NB4 (cell line): ENCODE measurements at regions not wholly inside any gene's neighbourhood (a gene's known extent, or its start where the extent isn't known, plus 50 kb on each side); places are given as distances from the start of the nearest gene placed in this dataset.

Source experiments
- MYC ChIP-seq: IDR thresholded peaks from 2 replicates; pipeline ENCODE4 v1.6.1; 2011; ENCODE audit warnings: low read depth, low read length
- POLR2A ChIP-seq: IDR thresholded peaks from 2 replicates; pipeline ENCODE4 v1.6.1; 2011; ENCODE audit warnings: mild to moderate bottlenecking; ENCODE audit not compliant: insufficient read length; ENCODE audit errors: extremely low read depth
- TF ChIP-seq, protein P1 (sequence below): IDR thresholded peaks from one replicate; pipeline ENCODE4 v1.5.1; 2012; ENCODE audit warnings: low read depth, low read length

DNA sequence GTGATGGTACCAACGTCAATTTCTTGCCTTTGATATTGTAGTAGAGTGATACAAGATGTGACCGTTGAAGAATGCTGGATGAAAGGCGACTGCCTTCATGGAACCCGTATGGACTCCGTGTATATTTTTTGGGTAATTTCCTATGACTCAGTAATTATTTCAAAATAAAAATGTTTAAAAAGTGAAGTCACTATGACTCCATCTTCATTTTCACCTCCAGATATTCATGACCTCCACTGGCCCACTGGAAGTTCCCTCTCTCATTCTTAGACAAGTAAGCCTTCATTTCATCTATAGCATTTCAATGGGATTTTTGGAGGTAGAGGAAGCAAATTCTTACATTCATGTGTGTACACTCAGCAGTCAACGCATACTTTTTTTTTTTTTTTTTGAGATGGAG is 111.8 kb upstream of the NUDT7 start:
- TF ChIP-seq POLR2A: no peak
- TF ChIP-seq, protein P1, sequence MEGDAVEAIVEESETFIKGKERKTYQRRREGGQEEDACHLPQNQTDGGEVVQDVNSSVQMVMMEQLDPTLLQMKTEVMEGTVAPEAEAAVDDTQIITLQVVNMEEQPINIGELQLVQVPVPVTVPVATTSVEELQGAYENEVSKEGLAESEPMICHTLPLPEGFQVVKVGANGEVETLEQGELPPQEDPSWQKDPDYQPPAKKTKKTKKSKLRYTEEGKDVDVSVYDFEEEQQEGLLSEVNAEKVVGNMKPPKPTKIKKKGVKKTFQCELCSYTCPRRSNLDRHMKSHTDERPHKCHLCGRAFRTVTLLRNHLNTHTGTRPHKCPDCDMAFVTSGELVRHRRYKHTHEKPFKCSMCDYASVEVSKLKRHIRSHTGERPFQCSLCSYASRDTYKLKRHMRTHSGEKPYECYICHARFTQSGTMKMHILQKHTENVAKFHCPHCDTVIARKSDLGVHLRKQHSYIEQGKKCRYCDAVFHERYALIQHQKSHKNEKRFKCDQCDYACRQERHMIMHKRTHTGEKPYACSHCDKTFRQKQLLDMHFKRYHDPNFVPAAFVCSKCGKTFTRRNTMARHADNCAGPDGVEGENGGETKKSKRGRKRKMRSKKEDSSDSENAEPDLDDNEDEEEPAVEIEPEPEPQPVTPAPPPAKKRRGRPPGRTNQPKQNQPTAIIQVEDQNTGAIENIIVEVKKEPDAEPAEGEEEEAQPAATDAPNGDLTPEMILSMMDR: no peak
- no peak for TF ChIP-seq MYC
